GM12873 (cell line): ENCODE measurements at regions not wholly inside any gene's neighbourhood (a gene's known extent, or its start where the extent isn't known, plus 50 kb on each side); places are given as distances from the start of the nearest gene placed in this dataset.

Experiments used
- CTCF ChIP-seq: IDR thresholded peaks from 2 replicates; pipeline ENCODE4 v1.5.1; 2012; ENCODE audit warnings: low read depth, mild to moderate bottlenecking, moderate library complexity, low read length, control low read depth; ENCODE audit not compliant: insufficient read depth; ENCODE audit errors: missing control alignments

- TF ChIP-seq CTCF = no peak
Observed at GRCh38 chr14:101706509-101707067, 54.9 kb upstream of the PPP2R5C start.

GRCh38 chr14:101707068-101707842 is 54.3 kb upstream of the PPP2R5C start:
- TF ChIP-seq CTCF = peak; percentile 79

GRCh38 chr14:101707863-101708620 is 53.5 kb upstream of the PPP2R5C start:
- no peak for TF ChIP-seq CTCF

- no peak for TF ChIP-seq CTCF
Observed at GRCh38 chr14:101708853-101709532, 52.5 kb upstream of the PPP2R5C start.

GRCh38 chr14:101709533-101709881 is 52.0 kb upstream of the PPP2R5C start:
- no peak for TF ChIP-seq CTCF

- no peak for TF ChIP-seq CTCF
Observed at GRCh38 chr14:101709962-101710931, 51.3 kb upstream of the PPP2R5C start.
